ENCODE measurements at regions not wholly inside any gene's neighbourhood (a gene's known extent, or its start where the extent isn't known, plus 50 kb on each side); places are given as distances from the start of the nearest gene placed in this dataset.

DNA sequence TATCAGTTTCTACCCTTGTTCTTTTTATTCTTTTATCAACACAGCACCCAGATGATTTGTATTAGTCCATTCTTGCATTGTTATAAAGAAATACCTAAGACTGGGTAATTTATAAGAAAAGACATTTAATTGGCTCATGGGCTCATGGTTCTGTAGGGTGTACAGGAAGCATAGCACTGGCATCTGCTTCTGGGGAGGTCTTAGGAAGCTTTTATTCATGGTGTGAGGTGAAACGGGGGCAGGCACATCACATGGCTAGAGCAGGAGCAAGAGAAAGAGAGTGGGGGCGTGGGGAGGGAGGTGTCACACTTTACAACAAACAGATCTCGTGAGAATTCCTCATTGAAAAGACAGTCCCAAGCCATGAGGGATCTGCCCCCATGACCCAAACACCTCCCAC is 285.3 kb downstream of the SMARCA1 start:
- no peaks in the 10 kb centered on the region for H3K36me3 ChIP-seq
- no peaks in the 10 kb centered on the region for H3K9me3 ChIP-seq
- WGBS, 2 donors, result 61 to 64% methylated on average over 3 of the region's 3 CpGs
- TF ChIP-seq POLR2AphosphoS5 (IDR thresholded peaks at IDR 0.05) (no peak), POLR2A (IDR thresholded peaks at IDR 0.05) (no peak), EP300 (IDR thresholded peaks at IDR 0.05) (no peak)
- TF ChIP-seq, protein P1, sequence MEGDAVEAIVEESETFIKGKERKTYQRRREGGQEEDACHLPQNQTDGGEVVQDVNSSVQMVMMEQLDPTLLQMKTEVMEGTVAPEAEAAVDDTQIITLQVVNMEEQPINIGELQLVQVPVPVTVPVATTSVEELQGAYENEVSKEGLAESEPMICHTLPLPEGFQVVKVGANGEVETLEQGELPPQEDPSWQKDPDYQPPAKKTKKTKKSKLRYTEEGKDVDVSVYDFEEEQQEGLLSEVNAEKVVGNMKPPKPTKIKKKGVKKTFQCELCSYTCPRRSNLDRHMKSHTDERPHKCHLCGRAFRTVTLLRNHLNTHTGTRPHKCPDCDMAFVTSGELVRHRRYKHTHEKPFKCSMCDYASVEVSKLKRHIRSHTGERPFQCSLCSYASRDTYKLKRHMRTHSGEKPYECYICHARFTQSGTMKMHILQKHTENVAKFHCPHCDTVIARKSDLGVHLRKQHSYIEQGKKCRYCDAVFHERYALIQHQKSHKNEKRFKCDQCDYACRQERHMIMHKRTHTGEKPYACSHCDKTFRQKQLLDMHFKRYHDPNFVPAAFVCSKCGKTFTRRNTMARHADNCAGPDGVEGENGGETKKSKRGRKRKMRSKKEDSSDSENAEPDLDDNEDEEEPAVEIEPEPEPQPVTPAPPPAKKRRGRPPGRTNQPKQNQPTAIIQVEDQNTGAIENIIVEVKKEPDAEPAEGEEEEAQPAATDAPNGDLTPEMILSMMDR (IDR thresholded peaks at IDR 0.05), result no peak
- no peak overlapping the region for H3K27ac ChIP-seq
- H3K4me3 ChIP-seq, result no peak overlapping the region
- no peak for DNase-seq
- intact Hi-C loops (cut with DNase I), result no loop called here
- no peaks in the 10 kb centered on the region for H3K27me3 ChIP-seq
- no peaks in the 10 kb centered on the region for H3K4me1 ChIP-seq

DNA sequence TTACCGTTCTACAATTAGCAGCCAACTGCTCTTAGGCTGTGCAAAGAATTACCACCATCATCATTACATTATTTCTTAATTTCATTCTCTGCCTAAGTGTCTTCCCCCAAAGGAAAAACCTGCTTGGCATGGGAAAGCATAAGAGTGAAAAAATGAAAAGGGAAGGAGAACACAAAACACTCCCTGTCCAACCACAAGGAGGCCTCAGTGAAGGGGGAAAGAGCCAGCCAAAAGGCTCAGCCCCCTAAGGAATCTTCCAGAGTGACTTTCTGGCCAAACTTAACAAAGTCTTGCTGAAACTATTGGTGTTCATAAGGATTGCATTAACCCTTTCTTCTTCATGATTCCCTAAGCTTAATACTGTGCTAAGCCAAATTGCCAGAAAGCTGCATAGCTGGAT is 287.4 kb downstream of the SMARCA1 start:
- Histone ChIP-seq H3K27me3 (no peaks in the 10 kb centered on the region), H3K4me3 (no peak overlapping the region), H3K9me3 (no peaks in the 10 kb centered on the region), H3K4me1 (no peaks in the 10 kb centered on the region), H3K36me3 (no peaks in the 10 kb centered on the region), H3K27ac (no peak overlapping the region)
- DNase-seq, result no peak
- TF ChIP-seq, protein P1 (IDR thresholded peaks at IDR 0.05), result no peak
- TF ChIP-seq EP300 (IDR thresholded peaks at IDR 0.05) (no peak), POLR2AphosphoS5 (IDR thresholded peaks at IDR 0.05) (no peak), POLR2A (IDR thresholded peaks at IDR 0.05) (no peak)
- intact Hi-C loops (cut with DNase I), result no loop called here
- 15 to 64% methylated on average over 1 of the region's 1 CpG for WGBS, 2 donors

DNA sequence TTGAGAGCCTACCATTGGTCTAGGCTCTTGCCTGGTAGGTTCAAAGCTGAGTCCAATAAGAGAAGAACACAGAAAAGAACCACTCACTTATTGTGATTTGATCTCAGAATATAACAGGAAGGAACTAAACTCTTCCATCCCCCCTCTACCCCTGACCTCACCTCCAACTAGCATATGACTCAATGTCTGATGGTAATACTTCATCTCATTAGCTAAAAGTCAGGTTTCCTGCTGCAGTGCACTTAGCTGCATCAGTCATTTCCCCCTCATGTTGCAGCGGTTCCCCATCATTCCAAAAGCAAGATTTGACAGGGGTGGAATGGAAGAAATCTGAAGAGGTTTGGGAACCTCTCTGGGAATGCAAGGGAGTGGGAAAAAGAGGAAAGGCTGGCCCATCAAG is 289.5 kb downstream of the SMARCA1 start:
- no peak for DNase-seq
- intact Hi-C loops (cut with DNase I), result no loop called here
- Histone ChIP-seq H3K9me3 (no peaks in the 10 kb centered on the region), H3K27me3 (no peaks in the 10 kb centered on the region), H3K36me3 (no peaks in the 10 kb centered on the region), H3K4me3 (no peak overlapping the region), H3K27ac (no peak overlapping the region), H3K4me1 (no peaks in the 10 kb centered on the region)
- TF ChIP-seq, protein P1 (IDR thresholded peaks at IDR 0.05), result no peak
- no peak for TF ChIP-seq POLR2A (IDR thresholded peaks at IDR 0.05)
- TF ChIP-seq POLR2AphosphoS5 (IDR thresholded peaks at IDR 0.05), result no peak
- no peak for TF ChIP-seq EP300 (IDR thresholded peaks at IDR 0.05)
- WGBS, 2 donors, result 53 to 76% methylated on average over 1 of the region's 1 CpG

DNA sequence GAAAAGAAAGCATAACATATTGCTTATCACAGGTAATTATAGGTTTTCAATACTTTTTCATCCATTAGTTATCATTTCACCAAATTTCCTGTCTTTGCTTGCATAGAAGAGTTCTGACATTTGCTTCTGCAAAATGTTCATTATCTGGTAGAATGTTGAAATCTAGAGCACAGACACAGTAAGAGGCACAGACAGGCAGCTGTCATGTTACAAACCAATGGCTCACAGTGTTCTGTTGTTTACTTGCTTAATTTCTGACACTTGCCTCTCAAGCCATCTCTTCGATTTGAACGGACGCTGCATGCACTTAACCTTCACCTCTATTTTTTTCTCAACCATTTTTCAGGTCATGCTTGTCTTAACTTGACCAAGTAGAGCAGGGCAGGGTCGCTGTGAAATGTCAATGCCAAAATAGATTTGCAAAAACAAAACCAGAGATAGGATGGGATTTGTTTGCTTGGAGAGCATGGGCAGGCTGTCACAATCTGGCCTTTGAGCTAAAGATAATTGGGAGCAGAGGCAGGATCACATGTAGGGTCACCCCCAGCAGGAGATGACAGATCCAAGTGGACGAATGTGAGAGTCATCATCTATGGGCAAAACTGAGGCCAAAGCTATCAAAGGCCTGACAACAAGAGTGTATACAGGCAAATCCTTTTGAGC is 292.3 kb downstream of the SMARCA1 start:
- Histone ChIP-seq H3K4me3 (no peak overlapping the region), H3K9me3 (no peaks in the 10 kb centered on the region)
- intact Hi-C loops (cut with DNase I), result no loop called here

More for the DNA sequence above, 292.3 kb downstream of the SMARCA1 start:
- Histone ChIP-seq H3K27ac (no peak overlapping the region), H3K36me3 (no peaks in the 10 kb centered on the region), H3K4me1 (no peaks in the 10 kb centered on the region), H3K27me3 (no peaks in the 10 kb centered on the region)
- DNase-seq, result no peak
- WGBS, 2 donors, result 70 to 76% methylated on average over 5 of the region's 5 CpGs
- no peak for TF ChIP-seq EP300 (IDR thresholded peaks at IDR 0.05)
- TF ChIP-seq POLR2A (IDR thresholded peaks at IDR 0.05), result no peak
- TF ChIP-seq, protein P1 (IDR thresholded peaks at IDR 0.05), result no peak
- no peak for TF ChIP-seq POLR2AphosphoS5 (IDR thresholded peaks at IDR 0.05)

Measured in sigmoid colon (tissue), 6 donors.